ENCODE measurements at regions not wholly inside any gene's neighbourhood (a gene's known extent, or its start where the extent isn't known, plus 50 kb on each side); places are given as distances from the start of the nearest gene placed in this dataset.

DNA sequence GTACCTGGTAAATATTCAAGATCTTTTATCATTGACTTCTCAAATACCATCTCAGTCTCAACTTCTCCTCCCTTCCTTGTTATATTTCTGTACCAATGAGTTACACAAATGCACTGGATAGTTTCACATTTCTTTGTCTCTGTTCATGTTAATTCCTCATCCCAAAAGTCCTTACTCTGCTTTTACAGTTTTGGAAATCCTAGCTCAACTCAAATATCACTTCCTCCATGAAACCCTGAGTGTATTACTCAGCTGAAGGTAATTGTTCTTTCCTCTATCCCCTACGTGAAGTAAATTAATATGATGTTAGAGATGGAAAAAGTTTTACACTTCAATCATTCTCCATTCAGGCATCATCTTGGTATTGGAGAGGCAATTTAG, 241.5 kb downstream of the TLE4 start:
- Mint-ChIP-seq H3K27me3 (no peaks in the 10 kb centered on the region), H3K9me3 (ENCODE audit: low read depth) (no peaks in the 10 kb centered on the region), H3K4me3 (peak overlapping the region; percentile 88), H3K36me3 (no peaks in the 10 kb centered on the region), H3K4me1 (ENCODE audit: low read depth) (peaks cover 35% of the 10 kb centered on the region), H3K27ac (no peak overlapping the region)

DNA sequence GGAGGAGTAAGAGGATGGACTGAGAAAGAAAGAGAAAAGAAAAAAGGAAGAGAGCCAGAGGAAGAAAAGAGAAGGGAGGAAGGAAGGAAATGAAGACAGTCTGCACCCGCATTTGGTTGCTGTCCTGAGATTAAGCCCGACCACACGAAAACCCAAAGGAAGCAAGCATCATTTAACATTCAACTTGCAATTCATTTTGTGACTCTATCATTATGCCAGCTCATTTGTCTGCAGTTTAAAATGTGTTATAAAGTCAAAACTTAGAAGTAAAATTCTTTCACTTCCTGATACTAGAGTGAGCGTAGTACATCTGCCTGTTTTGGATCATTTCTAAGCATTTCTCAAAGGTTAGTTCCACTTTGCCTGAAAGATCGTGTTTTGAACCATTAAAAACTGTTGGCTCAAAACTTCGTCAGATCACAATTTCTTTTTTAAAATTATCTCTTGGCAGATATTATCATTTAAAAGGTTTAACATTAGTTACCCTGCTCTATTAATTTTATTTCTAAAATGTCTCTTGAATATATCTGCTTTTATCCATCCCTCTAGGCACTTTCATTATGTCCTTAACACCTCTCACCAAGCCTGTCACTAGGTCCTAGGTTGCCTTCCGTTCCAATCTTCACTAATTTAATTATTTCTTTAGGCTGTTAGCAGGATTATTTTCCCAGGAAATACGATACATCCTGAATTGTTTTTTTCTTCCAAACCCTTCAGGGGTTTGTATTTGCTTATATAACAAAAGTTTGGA, 240.9 kb downstream of the TLE4 start:
- Mint-ChIP-seq H3K27ac (peak overlapping the region; percentile 81), H3K4me3 (peak overlapping the region; percentile 88), H3K27me3 (no peaks in the 10 kb centered on the region), H3K9me3 (ENCODE audit: low read depth) (no peaks in the 10 kb centered on the region), H3K36me3 (no peaks in the 10 kb centered on the region), H3K4me1 (ENCODE audit: low read depth) (peaks cover 35% of the 10 kb centered on the region)

DNA sequence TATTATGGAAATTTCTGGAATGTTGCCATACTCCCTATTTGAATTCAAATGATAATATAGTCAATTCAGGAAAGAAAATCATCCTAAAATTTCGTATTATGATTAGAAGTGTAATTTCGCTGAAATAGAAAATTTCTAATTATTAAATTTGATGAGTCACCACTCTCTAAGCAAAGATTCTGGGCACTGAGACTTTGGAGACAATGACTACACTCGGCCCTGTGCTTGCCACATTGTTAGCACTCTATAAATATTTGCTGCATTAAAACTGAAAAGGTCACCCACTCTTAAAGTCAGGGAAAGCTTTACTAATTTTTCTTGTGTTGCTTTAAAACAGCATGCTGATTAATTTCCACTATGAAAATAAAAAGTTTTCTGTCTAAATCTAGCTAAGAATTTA, 240.3 kb downstream of the TLE4 start:
- Mint-ChIP-seq H3K36me3 (no peaks in the 10 kb centered on the region), H3K4me3 (peak overlapping the region; percentile 88), H3K9me3 (ENCODE audit: low read depth) (no peaks in the 10 kb centered on the region), H3K27ac (peak overlapping the region; percentile 81), H3K27me3 (no peaks in the 10 kb centered on the region), H3K4me1 (ENCODE audit: low read depth) (peaks cover 33% of the 10 kb centered on the region)

- Mint-ChIP-seq H3K4me1 (ENCODE audit: low read depth) (peaks cover 33% of the 10 kb centered on the region), H3K27ac (no peak overlapping the region), H3K36me3 (no peaks in the 10 kb centered on the region)
Observed at GRCh38 chr9:79809931-79810330, 238.2 kb downstream of the TLE4 start.

DNA sequence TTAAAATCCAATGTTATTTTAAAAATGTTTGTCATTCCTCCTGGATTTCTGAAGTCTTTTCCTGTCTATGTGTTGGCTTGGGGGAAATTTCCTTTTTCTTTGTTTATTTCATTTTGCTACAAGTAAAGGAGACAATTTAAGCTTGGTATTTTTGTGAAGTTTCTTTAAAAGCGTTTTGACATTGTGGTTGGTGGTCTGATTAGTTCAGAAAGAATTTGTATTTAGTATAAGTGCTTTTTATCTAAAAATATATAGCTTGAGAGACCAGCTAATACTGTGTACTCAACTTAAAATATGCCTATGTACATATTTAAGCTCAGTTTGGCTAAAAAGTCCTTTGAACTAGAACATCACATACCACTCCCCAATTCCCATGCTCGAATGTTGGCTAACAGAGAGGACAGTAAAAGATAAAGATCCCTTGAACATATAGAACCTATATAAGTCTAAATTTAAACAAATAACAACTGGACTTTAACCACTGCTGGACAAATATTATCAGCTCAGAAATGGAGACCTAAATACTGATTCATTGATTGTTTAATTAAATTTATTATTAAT, 237.6 kb downstream of the TLE4 start:
- Mint-ChIP-seq H3K4me1 (ENCODE audit: low read depth) (peaks cover 33% of the 10 kb centered on the region), H3K9me3 (ENCODE audit: low read depth) (no peaks in the 10 kb centered on the region), H3K4me3 (no peak overlapping the region), H3K27ac (no peak overlapping the region), H3K27me3 (no peaks in the 10 kb centered on the region), H3K36me3 (no peaks in the 10 kb centered on the region)

More at GRCh38 chr9:79809931-79810330, 238.2 kb downstream of the TLE4 start:
- H3K4me3 Mint-ChIP-seq: no peak overlapping the region
- H3K9me3 Mint-ChIP-seq (ENCODE audit: low read depth): no peaks in the 10 kb centered on the region
- no peaks in the 10 kb centered on the region for H3K27me3 Mint-ChIP-seq

DNA sequence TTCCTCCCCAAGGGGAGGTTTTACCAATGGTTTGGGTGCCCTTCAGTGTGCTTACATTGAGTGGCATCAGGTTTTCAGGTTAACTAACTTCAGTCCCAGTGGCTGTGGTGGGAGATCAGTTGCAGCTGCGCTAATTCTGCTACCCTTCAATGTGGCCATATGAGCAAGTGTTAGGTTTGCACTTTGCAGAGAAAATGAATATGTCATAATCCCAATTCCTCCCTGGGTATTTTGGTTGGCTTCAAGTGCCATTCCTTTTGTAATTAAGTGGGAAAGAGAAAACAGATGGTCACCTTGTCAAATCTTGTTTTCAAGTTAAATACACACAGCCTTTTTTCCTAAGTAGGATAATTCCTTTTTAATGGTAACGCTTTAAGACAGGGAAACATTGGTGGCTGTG, 236.2 kb downstream of the TLE4 start:
- Mint-ChIP-seq H3K27ac (no peak overlapping the region), H3K36me3 (no peaks in the 10 kb centered on the region), H3K4me3 (no peak overlapping the region), H3K9me3 (ENCODE audit: low read depth) (no peaks in the 10 kb centered on the region), H3K4me1 (ENCODE audit: low read depth) (peaks cover 24% of the 10 kb centered on the region), H3K27me3 (no peaks in the 10 kb centered on the region)

GRCh38 chr9:79806086-79806485, 234.3 kb downstream of the TLE4 start:
- H3K36me3 Mint-ChIP-seq: no peaks in the 10 kb centered on the region
- no peaks in the 10 kb centered on the region for H3K9me3 Mint-ChIP-seq (ENCODE audit: low read depth)
- no peaks in the 10 kb centered on the region for H3K27me3 Mint-ChIP-seq
- peaks cover 9% of the 10 kb centered on the region for H3K4me1 Mint-ChIP-seq (ENCODE audit: low read depth)
- H3K27ac Mint-ChIP-seq: no peak overlapping the region
- no peak overlapping the region for H3K4me3 Mint-ChIP-seq

DNA sequence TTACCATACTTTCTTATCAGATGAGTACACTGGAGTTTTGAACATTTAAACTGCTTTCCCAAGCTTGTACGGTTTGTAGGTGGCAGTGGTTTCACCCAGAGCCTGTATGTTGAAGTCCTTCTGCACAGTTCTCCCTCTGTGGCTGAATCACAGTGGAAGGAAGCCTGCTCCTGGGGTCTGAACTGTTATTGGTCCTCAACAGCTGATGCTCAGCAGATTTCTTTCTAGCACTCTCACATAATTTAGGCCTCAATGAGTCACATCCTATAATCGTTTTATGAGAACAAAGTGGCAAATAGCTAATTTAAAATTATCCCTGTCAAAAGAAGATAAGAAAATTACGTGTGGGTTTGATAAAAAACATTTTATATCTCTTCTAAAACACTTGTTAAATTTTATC, 229.7 kb downstream of the TLE4 start:
- Mint-ChIP-seq H3K4me3 (no peak overlapping the region), H3K36me3 (no peaks in the 10 kb centered on the region), H3K27ac (no peak overlapping the region), H3K27me3 (no peaks in the 10 kb centered on the region), H3K4me1 (ENCODE audit: low read depth) (no peaks in the 10 kb centered on the region), H3K9me3 (ENCODE audit: low read depth) (no peaks in the 10 kb centered on the region)

GRCh38 chr9:79800578-79800977, 228.8 kb downstream of the TLE4 start:
- Mint-ChIP-seq H3K27ac (no peak overlapping the region), H3K9me3 (ENCODE audit: low read depth) (no peaks in the 10 kb centered on the region), H3K27me3 (no peaks in the 10 kb centered on the region), H3K4me1 (ENCODE audit: low read depth) (no peaks in the 10 kb centered on the region), H3K4me3 (no peak overlapping the region), H3K36me3 (no peaks in the 10 kb centered on the region)

GRCh38 chr9:79799691-79800335, 228.0 kb downstream of the TLE4 start:
- H3K27ac Mint-ChIP-seq: no peak overlapping the region
- H3K4me3 Mint-ChIP-seq: no peak overlapping the region
- H3K27me3 Mint-ChIP-seq: no peaks in the 10 kb centered on the region
- no peaks in the 10 kb centered on the region for H3K4me1 Mint-ChIP-seq (ENCODE audit: low read depth)
- H3K36me3 Mint-ChIP-seq: no peaks in the 10 kb centered on the region
- no peaks in the 10 kb centered on the region for H3K9me3 Mint-ChIP-seq (ENCODE audit: low read depth)

DNA sequence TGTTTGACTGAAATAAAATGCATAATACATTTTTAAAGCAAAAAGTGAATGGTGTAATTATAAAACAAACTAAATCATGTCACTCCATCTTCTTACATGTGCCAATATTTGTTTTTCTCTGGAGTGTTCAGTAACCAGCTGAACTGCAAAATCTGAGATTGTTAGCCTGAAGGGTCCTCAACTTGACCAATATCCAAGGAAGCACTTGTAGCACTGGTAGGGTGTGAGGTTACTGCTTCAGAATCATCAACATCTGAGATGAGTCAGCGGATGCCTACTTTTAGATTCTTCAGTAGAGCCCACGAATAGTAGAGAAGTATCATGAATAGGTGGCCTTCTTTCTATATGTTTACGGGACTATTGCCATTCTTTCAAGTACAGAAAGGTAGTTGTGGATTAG, 226.7 kb downstream of the TLE4 start:
- H3K4me1 Mint-ChIP-seq (ENCODE audit: low read depth): no peaks in the 10 kb centered on the region
- H3K4me3 Mint-ChIP-seq: no peak overlapping the region
- H3K27me3 Mint-ChIP-seq: no peaks in the 10 kb centered on the region
- no peaks in the 10 kb centered on the region for H3K36me3 Mint-ChIP-seq
- H3K27ac Mint-ChIP-seq: no peak overlapping the region
- H3K9me3 Mint-ChIP-seq (ENCODE audit: low read depth): no peaks in the 10 kb centered on the region

DNA sequence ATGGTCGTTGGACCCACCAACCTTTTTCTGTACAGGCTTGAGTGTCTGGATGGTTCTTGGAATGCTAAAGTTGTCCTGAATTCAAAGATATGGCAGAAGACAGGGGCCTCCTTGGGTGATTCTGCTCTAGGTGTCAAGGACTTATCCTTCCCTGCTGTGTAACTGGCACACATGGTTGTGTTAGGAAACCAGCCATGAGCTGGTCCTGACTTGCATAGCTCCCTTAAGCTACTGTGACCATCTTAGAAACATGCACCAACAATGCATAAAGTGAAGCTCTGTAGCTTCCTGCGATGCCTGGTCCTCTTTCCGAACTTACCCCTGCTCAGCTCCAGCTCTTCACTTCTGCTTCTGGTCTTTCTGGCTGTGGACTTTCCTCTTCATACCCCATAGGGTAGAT, 224.6 kb downstream of the TLE4 start:
- H3K4me3 Mint-ChIP-seq: no peak overlapping the region
- no peaks in the 10 kb centered on the region for H3K36me3 Mint-ChIP-seq
- no peaks in the 10 kb centered on the region for H3K27me3 Mint-ChIP-seq
- H3K9me3 Mint-ChIP-seq (ENCODE audit: low read depth): peaks cover under 1% of the 10 kb centered on the region
- no peaks in the 10 kb centered on the region for H3K4me1 Mint-ChIP-seq (ENCODE audit: low read depth)
- H3K27ac Mint-ChIP-seq: no peak overlapping the region

DNA sequence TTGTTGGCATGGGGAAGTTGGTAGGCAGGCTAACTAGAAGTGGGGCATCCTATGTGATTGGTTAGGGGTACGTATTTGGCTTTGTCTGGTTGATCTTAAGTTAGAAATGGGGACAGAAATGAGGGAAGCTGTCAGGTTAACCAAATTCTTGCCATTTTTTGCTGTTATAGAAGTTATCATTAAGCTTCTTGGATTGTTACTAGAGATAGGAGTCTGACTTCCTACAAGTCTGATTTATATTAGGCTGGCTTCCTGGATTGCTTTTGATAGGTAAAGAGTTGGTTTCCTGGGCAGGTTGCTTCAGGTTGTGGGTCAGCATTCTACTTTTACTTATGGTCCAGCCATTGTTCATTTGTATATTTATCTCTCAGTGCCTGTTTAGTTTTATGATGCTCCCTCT, 216.9 kb downstream of the TLE4 start:
- no peak overlapping the region for H3K27ac Mint-ChIP-seq
- peaks cover 21% of the 10 kb centered on the region for H3K9me3 Mint-ChIP-seq (ENCODE audit: low read depth)
- peaks cover 9% of the 10 kb centered on the region for H3K36me3 Mint-ChIP-seq
- no peaks in the 10 kb centered on the region for H3K27me3 Mint-ChIP-seq
- peaks cover 6% of the 10 kb centered on the region for H3K4me1 Mint-ChIP-seq (ENCODE audit: low read depth)
- H3K4me3 Mint-ChIP-seq: no peak overlapping the region

DNA sequence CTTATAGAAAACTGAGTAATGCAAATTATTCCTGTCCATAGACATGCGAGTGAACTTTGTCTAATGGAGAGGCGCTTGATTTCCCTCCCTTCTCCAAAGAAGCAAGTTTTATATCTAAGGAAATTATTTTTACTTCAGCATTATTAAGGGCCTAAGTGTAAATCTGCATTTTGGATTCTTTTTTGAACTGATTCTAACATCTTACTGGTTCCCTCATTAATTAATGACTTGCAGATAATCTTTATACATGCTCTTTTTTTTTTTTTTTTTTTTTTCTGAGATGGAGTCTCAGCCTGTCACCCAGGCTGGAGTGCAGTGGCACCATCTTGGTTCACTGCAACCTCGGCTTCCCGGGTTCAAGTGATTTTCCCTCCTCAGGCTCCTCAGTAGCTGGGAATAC, 209.5 kb downstream of the TLE4 start:
- H3K27me3 Mint-ChIP-seq: no peaks in the 10 kb centered on the region
- no peaks in the 10 kb centered on the region for H3K9me3 Mint-ChIP-seq (ENCODE audit: low read depth)
- H3K36me3 Mint-ChIP-seq: peaks cover 2% of the 10 kb centered on the region
- H3K4me1 Mint-ChIP-seq (ENCODE audit: low read depth): peaks cover 6% of the 10 kb centered on the region
- no peak overlapping the region for H3K27ac Mint-ChIP-seq
- no peak overlapping the region for H3K4me3 Mint-ChIP-seq

DNA sequence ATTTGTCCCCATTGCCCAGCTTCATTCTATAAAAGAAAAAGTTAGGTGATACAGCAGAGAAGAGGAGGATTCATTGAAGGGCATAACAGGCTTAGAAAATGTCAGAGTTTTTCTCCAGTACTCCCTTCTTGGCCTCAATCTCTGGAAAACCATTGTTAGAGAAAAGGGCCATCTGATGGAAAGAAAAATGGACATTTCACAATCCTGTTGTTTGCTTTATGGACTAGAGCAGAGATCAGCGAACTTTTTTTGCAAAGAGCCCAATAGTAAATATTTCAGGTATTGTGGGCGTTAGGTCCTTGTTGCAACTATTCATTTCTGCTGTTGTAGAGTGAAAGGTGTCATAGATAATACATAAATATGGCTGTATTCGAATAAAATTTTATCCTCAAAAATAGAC, 208.8 kb downstream of the TLE4 start:
- H3K9me3 Mint-ChIP-seq (ENCODE audit: low read depth): no peaks in the 10 kb centered on the region
- no peak overlapping the region for H3K27ac Mint-ChIP-seq
- no peaks in the 10 kb centered on the region for H3K27me3 Mint-ChIP-seq
- H3K4me1 Mint-ChIP-seq (ENCODE audit: low read depth): peaks cover 5% of the 10 kb centered on the region
- H3K4me3 Mint-ChIP-seq: no peak overlapping the region
- no peaks in the 10 kb centered on the region for H3K36me3 Mint-ChIP-seq

DNA sequence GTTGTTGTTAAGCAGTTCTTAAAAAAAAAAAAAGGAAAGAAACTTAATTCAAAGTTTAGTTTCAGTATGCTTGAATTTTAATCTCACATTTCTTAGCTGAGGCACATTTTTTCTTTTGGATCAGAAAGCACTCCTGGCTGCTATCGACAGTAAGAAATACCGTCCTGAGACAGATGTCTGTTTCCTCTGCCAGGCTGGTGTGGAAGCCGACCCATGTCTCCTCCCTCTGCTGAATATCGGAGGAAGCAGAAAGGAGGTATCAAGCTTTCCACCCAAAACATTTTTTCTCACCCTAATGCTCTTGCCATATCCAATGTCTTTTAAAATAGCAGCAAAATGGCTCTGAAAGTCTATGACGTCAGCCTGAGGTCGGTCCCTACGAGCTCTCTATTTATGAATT, 208.1 kb downstream of the TLE4 start:
- Mint-ChIP-seq H3K27me3 (no peaks in the 10 kb centered on the region), H3K4me1 (ENCODE audit: low read depth) (peaks cover 2% of the 10 kb centered on the region), H3K27ac (no peak overlapping the region), H3K4me3 (no peak overlapping the region), H3K36me3 (no peaks in the 10 kb centered on the region), H3K9me3 (ENCODE audit: low read depth) (no peaks in the 10 kb centered on the region)
